ENCODE measurements at regions not wholly inside any gene's neighbourhood (a gene's known extent, or its start where the extent isn't known, plus 50 kb on each side); places are given as distances from the start of the nearest gene placed in this dataset.

DNA sequence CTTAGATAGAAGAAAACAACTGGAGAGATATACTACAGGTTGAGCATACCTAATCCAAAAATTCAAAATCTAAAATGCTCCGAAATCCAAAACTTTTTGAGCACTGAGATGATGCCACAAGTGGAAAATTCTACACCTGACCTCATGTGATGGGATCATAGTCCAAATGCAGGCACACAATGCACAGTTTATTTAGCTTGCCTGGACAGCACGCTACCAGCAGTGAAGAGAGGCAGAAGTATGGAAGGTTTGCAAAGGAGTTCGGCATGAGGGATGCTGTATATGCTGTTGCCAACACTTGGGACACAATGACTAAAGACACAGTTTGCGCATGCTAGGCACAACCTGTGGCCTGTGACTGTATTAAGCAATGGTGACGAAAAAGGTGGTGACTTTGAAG is 58.1 kb upstream of the CAND1 start:
- DNase-seq = no peak
- no peaks in the 10 kb centered on the region for H3K27me3 Mint-ChIP-seq (ENCODE audit: low read depth)
- no peak overlapping the region for H2BK20ac ChIP-seq (ENCODE audit: low read depth, low read length, poor library complexity, severe bottlenecking)
- no CpG with 5 or more reads among the region's 5 CpGs for WGBS (ENCODE audit: extremely low coverage, insufficient read length, low lambda C conversion rate)
- no peaks in the 10 kb centered on the region for H3K4me1 Mint-ChIP-seq
- no peak overlapping the region for H3K56ac ChIP-seq (ENCODE audit: insufficient read length, low read depth, low read length)
- H2AFZ ChIP-seq (ENCODE audit: low read length) = no peak overlapping the region
- H3K9me3 ChIP-seq (ENCODE audit: control insufficient read depth, low read depth, low read length) = no peaks in the 10 kb centered on the region
- H3K4me1 ChIP-seq (ENCODE audit: insufficient read depth, low read length) = no peaks in the 10 kb centered on the region
- H4K5ac ChIP-seq (ENCODE audit: insufficient read length, low read depth, low read length) = no peak overlapping the region
- no peak overlapping the region for H2BK12ac ChIP-seq (ENCODE audit: insufficient read length, low read depth, low read length)
- no peak overlapping the region for H4K8ac ChIP-seq (replicated peaks; ENCODE audit: insufficient read length, low read depth, low read length)
- H3K9ac ChIP-seq (ENCODE audit: extremely low read depth, insufficient read length, low read length) = no peak overlapping the region
- H4K91ac ChIP-seq (ENCODE audit: insufficient read length, low read depth, low read length) = no peak overlapping the region
- no peak overlapping the region for H3K14ac ChIP-seq (ENCODE audit: insufficient read depth, low read length)
- H3K27me3 ChIP-seq (ENCODE audit: insufficient read depth, low read length) = no peaks in the 10 kb centered on the region
- H3K23ac ChIP-seq (ENCODE audit: insufficient read length, low read depth, low read length) = no peak overlapping the region
- TF ChIP-seq, protein P1, sequence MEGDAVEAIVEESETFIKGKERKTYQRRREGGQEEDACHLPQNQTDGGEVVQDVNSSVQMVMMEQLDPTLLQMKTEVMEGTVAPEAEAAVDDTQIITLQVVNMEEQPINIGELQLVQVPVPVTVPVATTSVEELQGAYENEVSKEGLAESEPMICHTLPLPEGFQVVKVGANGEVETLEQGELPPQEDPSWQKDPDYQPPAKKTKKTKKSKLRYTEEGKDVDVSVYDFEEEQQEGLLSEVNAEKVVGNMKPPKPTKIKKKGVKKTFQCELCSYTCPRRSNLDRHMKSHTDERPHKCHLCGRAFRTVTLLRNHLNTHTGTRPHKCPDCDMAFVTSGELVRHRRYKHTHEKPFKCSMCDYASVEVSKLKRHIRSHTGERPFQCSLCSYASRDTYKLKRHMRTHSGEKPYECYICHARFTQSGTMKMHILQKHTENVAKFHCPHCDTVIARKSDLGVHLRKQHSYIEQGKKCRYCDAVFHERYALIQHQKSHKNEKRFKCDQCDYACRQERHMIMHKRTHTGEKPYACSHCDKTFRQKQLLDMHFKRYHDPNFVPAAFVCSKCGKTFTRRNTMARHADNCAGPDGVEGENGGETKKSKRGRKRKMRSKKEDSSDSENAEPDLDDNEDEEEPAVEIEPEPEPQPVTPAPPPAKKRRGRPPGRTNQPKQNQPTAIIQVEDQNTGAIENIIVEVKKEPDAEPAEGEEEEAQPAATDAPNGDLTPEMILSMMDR (conservative IDR thresholded peaks at IDR 0.05) = no peak
- H3K18ac ChIP-seq (ENCODE audit: insufficient read length, low read depth, low read length) = no peak overlapping the region
- H3K36me3 Mint-ChIP-seq (ENCODE audit: insufficient read depth in 1 of 3, low read depth in 3 of 3) = no peaks in the 10 kb centered on the region
- no peak overlapping the region for H3K4me2 ChIP-seq (ENCODE audit: insufficient read depth, insufficient read length, low read length)
- no peaks in the 10 kb centered on the region for H3K79me1 ChIP-seq (ENCODE audit: insufficient read depth, low read depth, low read length, poor library complexity, severe bottlenecking)
- no peaks in the 10 kb centered on the region for H3K23me2 ChIP-seq (ENCODE audit: insufficient read length, low read depth, low read length, poor library complexity, severe bottlenecking)
- no peak overlapping the region for H3T11ph ChIP-seq (ENCODE audit: low read length)
- H2BK120ac ChIP-seq (ENCODE audit: low read depth, low read length, poor library complexity, severe bottlenecking) = no peak overlapping the region
- H2BK15ac ChIP-seq (ENCODE audit: low read depth, low read length) = no peak overlapping the region
- H2BK5ac ChIP-seq (ENCODE audit: insufficient read length, low read length) = no peak overlapping the region
- no peaks in the 10 kb centered on the region for H3K79me2 ChIP-seq (ENCODE audit: insufficient read depth, low read length)
- H2AK5ac ChIP-seq (ENCODE audit: insufficient read length, low read length) = no peak overlapping the region
- no peak overlapping the region for H3K4me3 Mint-ChIP-seq
- H3K27ac ChIP-seq (ENCODE audit: insufficient read length, low read depth, low read length) = no peak overlapping the region
- H4K20me1 ChIP-seq (ENCODE audit: control insufficient read depth, insufficient read depth, insufficient read length) = no peaks in the 10 kb centered on the region
- H3K4ac ChIP-seq (ENCODE audit: low read depth, low read length) = no peak overlapping the region
- no peaks in the 10 kb centered on the region for H3K9me3 Mint-ChIP-seq
- H3K27ac Mint-ChIP-seq = no peak overlapping the region
